Fibroblast of the conjunctiva (primary cell): ENCODE measurements at regions not wholly inside any gene's neighbourhood (a gene's known extent, or its start where the extent isn't known, plus 50 kb on each side); places are given as distances from the start of the nearest gene placed in this dataset.
A peak's percentile ranks its signal among the peaks of the same experiment; 100 is the strongest.
"Not testable (repeated sequence)": the region's sequence is repeated elsewhere in the genome, so short reads cannot be mapped to it uniquely, and the experiment has no call there.

Experiments
- DNase-seq: peaks from one replicate; pipeline ENCODE4 v3.0.0-alpha.2; 2010; ENCODE audit warnings: low read depth

DNA sequence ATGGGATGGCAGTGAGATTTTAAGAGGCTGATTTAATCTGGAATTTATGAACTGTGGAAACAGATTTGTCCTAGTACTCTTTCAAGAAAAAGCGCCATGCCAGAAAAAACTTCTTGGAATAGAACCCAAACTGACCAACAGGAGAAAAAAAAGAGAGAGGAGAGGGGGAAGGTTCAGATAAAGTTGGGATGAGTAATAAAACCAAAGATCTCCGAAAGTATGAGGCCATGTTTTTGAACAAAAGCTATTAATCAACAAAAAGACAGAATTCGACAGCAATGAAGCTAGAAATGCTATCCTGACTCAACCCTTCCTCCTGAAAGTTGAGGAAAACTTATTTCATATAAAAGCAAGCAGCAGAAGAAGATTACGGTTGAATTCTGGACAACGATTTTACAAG, 135.5 kb downstream of the CEMIP2 start:
- no peak for DNase-seq

DNA sequence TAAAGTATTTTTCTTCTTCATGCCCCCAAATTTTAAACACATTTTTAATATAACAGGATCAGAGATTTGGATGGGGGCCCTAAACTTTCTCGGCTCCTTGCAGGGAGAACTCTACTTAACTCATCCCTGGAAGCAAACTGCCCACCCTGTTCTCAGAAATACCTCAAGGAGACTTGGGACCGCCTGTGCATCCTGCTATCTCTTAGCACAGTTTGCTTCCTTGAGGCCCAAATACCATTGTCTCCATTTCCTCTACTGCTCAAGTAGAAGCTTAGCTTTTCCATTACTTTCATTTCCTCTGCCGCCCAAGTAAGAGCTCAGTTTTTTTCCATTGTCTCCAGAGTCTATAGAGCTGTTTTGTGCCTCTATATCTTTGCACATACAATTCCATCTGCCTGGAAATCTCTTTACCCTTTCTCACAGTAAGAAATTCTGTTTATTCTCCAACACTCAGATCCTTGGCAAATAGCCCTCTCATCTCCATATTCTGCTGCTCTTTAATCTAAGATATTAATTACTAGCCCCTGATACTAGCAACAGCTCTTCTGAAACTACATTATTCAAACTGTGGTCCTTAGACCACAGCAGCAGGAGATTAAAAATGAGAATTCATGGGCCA, 137.8 kb downstream of the CEMIP2 start:
- DNase-seq, result no peak

DNA sequence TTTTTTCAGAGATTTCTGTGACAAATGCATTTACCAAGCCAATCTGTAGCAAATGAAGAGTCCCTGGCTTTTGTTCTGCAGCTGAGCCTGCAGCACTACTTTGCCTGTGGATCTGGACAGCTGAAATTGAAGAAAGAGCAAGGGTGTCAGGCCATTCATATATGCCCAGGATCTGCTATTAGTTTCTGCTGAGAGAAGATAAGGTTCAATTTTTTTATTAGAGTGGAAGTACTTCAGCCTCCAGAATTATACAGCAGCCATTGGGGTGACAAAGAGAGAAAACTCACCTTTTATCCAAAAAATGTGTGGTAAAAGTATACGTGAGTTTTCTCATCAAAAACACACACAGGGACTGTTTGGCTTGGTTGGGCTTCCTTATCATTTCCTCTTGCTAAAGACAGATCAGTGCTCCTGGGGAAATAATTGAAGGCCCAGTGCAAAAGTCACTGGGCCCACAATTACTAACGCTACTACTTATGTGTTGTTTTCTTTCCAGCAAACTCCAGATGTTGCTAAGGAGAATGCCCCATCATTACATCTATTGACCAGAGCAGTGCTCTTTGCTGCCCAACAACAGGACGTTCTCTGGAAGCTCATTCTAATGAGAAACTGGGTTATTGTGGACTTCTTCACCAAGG, 138.6 kb downstream of the CEMIP2 start:
- no peak for DNase-seq

DNA sequence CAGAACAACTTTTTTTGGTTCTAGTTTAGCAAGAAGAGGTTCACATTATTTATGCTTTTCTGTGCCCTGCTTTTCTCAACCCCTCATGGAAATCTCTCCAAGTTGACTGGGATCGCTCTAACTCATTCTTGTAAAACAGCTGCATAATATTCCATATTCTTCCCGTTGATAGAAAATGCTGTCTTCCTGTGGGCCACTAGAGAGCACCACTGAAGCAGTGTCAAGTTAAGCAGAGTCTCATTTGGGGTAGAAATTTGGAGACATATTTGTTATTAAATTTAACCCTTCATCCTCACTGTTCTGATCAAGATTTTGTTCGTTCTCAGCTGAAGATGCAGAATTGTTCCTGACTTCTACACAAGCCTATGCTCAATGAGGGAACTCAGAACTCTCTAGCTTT, 140.1 kb downstream of the CEMIP2 start:
- DNase-seq, result no peak

DNA sequence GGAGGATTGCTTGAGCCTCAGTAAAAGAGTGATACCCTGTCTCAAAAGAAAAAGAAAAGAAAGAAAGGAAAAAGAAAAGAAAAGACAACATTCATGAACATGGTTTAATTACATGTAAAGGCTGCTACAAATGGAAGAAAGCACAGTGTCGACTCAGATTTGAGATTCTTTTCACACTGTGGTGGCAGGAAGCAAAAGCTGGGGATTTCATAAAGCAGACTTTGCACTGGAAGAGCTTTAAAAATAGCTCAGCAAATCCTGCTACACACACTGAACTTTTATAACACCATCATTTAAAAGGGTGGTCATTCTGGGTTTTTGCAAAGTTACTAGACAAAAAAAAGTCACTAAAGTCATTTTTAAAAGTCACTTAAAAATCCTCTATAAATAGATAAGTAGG, 140.8 kb downstream of the CEMIP2 start:
- DNase-seq, result no peak

DNA sequence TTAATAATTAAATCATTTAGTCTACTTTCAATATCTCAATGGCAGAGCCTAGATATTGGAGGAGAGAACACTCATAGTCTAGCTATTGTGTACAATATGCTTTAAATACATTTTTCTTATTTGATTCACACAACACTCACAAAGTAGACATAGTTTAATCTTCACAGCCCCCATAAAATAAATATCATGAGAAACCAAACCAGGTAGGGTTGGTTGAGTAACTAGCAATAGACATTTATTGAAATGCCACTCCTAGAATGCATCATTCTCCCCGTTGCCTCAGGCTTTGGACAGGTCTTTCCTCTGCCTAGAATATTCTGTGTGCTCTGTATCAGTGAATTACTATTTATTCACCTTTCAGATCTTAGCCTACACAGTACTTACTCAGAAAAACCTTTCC, 141.9 kb downstream of the CEMIP2 start:
- no peak for DNase-seq

DNA sequence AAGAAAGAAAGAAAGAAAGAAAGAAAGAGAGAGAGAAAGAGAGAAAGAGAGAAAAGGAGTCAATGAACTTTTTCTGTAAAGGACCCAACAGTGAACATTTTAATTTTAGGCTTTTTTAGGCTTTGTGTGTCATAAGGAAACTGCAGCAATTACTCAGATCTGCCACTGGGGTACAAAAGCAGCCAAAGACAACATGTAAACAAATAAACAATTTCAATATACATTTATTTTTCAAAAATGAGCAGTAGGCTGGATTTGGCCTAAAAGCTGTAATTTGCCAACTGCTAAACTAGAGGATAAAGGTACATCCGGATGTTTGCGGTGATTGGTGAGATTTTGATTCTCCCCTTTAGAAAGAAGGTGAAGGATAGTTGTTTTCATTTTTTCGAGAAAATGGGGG, 143.6 kb downstream of the CEMIP2 start:
- no peak for DNase-seq

DNA sequence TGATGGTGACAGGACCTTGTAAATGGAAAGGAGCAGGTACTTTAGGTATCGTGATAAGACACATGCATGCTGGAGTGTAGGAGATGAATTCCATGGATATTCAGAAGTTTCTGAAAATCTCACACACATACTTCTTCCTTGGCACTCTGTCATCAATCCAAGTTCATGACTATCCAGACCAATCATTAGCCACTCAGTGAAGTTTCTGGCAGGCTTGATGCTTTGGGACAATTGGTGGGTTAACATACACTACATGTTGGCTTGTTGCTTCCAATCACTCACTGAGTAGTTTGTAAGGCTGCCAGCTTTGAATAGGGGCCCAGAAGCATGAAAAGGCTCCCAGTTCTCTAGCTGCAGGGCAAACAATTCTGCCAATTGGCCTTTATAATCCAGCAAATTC, 147.6 kb downstream of the CEMIP2 start:
- no peak for DNase-seq

DNA sequence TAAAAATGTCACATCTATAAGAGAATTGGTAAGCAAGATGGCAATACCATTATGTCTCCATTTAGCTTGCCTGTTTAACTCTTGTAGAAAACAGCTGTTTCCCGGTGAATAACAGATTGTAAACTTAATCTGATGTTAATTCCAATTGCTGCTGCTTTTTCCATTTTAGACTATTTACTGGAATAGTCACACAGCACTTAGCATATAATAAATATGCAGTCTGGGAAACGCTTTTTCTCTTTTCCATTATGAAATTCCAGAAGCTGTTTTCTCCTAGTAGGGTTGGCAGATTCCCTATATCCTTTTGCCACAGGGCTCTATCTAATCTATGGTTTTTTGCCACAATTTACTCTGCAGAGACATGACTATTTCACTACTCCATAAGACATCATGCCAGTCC, 148.0 kb downstream of the CEMIP2 start:
- DNase-seq, result no peak

DNA sequence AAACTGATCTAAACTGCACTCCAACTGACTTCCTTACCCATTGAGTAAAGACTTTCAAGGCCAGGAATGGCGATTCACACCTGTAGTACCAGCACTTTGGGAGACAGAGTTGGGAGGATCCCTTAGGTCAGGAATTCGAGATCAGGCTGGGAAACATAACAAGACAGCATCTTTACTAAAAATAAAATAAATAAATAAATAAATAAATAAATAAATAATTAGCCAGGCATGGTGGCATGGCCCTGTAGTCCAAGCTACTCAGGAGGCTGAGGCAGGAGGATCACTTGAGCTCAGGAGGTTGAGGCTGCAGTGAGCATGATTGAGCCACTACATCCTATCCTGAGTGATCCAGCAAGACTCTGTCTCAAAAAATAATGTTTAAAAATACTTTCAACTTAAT, 148.4 kb downstream of the CEMIP2 start:
- DNase-seq, result no peak

DNA sequence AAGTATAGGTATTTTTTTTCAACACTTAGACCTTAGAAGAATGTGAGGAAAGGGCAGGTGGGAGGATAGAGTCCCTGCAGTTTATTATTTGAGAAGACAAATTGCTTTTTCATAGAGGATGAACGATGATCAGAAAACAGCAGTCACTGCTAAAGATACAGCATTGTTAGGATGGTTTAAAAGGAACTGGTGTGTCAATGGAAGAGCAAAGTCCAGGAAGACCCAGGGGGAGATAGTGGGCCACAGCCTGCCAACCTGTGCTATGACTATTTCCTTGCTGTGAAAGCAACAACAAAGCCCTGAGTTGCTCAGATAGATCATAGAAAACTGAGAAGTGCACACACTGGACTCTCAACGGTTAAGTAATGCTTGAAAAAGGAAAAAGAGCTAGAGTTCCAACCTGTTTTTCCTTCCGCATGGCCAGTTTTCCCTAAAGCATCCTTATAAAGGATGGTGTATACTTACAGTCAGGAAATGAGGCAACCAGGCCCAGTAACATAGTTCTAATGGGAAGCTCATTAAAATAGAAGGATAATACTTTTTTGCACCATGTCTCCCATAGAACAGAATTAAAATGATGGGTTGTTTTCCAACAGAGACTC, 153.8 kb downstream of the CEMIP2 start:
- no peak for DNase-seq

DNA sequence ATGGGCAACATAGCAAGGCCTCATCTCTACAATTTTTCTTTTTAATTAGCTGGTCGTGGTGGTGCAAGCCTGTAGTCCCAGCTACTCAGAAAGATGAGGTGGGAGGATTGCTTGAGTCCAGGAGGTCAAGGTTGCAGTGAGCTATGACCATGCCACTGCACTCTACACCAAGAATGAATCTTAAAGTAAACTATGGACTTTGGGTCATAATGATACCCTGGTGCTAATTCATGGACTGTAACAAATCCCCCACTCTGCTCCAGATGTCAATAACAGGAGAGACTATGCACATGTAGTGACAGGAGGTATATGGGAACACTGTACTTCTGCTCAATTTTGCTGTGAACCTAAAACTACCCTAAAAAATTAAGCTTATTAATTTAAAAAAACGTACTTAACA, 155.4 kb downstream of the CEMIP2 start:
- no peak for DNase-seq

DNA sequence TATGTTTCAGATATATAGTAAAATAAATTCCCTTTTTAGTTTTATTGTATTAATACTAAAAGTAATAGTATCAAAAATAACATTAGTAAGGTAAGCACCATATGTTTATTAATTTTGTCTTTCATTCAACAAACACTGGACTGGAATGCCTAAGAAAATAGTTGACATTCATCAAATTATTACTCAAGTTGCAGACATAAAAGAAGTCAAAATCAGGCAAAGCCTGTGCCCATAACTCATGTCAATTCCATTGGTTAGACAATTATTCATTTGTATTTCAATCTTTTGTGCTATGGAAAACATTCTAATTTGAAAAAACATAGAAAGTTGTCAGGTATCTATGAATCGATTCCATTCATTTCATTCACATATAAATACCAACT, 158.9 kb downstream of the CEMIP2 start:
- no peak for DNase-seq

DNA sequence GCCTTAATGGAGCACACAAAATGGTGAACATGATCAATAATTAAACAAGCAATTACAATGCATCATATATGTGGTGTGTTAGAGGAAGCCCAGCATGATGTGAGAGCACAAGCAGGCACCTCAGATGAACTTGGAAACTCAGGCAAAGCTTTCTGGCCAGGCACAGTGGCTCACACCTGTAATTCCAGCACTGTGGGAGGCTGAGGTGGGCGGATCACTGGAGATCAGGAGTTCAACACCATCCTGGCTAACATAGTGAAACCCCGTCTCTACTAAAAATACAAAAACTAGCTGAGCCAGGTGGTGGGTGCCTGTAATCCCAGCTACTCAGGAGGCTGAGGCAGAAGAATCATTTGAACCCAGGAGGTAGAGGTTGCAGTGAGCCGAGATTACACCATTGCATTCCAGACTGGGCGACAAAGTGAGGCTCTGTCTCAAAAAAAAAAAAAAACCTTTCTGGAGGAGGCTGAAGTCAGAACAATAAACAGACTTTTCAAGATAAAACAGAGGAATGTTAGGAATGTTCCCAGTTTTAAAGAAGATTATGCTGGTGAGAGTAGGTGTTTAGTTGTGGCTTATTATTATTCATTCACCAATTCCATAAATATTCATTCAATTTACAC, 159.4 kb downstream of the CEMIP2 start:
- DNase-seq, result no peak

DNA sequence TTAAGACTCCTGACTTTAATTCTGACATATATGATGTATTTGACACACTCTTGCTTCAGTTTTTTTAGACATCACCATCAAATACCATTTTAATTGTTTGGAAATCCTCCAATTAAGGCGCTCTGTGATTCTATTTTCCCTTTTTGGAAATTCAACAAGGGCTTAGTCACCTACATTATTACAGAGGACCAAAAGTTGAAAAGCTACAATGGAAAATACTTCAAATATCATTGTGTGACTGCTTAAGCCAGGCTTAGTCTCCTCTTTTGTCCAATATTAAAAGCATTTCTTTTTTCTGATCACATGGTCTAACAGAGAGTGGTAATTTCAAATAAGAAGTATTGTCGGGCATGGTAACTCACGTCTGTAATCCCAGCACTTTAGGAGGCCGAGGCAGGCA, 160.3 kb downstream of the CEMIP2 start:
- DNase-seq, result no peak

DNA sequence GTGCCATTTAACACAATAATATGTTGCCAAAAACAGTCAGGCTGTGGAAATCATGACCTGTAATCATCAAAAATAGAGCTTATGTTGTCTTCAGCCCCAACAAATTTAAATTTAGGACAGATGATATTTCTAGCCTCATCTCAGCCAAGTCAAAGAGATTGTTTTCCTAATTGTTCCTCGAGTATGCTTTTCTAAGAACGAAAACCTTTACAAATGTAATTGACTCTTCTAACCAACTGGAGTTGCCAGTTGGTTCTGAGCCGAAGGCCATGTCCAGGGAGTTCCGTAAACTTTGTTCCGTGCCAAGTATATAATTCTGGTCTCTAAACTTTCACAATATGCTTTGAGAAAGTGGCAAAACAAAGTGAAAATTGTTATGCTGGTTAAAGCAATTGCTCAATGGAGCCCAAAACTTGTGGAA, 160.8 kb downstream of the CEMIP2 start:
- peak; percentile 55 for DNase-seq

DNA sequence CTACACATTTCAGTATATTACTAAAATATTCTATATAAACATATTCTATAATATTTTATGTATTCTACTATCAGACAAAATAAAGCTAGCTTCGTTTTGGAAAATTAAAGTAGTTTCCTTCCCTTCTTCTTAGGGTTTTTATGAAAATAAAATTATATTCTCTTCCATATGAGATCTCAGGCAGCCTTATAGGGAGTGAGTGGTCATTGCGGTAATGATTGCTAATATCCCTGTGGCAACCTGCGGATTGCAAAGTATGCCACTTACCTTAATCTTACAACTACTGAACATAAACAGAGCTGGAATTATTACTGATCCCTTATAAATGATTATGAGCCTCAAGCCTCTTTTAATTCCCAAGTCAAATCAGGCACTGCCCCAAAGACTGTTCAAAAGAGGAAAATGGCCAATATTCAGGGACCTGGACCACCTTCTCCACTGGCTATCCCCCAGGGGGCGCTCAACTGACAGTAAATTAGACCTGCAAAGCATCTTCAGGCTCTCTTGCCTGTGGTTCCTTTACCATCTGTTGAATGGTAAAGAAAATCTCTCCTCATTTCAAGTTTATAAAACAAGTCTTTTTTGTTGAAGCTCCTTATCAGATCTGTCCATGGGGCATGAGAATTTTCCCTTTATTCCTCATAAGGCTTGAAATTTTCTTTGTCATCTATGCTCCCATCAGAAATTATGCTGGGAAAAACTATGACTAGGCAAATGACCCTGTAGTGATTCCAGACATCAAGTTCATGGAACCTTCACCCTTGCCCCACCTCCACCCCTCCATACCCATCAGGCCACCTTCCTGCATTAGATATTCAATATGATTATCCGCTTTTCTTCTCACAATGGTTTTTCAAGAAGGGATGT, 163.9 kb downstream of the CEMIP2 start:
- DNase-seq, result peak; percentile 60

DNA sequence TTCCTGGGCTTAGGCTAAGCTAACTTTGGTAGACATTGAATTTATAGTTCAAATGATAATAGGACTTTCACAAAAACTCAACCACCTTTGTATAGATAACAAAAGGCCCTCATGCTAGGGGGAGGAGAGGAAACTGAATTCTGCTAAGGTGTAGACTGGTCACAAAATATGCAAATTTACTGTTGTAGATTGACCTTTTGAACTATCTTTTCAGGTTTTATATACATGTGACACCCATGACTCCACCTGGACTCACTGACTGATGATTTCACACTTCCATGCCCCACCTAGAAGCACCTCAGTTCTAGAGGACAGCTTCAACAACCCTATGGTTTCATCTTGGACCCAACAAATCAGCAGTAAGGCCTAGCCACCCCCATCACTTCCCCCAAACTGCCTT, 165.7 kb downstream of the CEMIP2 start:
- DNase-seq, result no peak

DNA sequence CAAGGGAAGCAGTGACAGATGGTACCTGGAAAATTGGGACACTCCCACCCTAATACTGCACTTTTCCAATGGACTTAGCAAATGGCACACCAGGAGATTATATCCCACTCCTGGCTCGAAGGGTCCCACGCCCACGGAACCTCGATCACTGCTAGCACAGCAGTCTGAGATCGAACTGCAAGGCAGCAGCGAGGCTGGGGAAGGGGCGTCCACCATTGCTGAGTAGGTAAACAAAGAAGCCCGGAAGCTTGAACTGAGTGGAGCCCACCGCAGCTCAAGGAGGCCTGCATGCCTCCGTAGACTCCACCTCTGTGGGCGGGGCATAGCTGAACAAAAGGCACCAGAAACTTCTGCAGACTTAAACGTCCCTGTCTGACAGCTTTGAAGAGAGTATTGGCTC, 172.6 kb downstream of the CEMIP2 start:
- not testable (repeated sequence) for DNase-seq

DNA sequence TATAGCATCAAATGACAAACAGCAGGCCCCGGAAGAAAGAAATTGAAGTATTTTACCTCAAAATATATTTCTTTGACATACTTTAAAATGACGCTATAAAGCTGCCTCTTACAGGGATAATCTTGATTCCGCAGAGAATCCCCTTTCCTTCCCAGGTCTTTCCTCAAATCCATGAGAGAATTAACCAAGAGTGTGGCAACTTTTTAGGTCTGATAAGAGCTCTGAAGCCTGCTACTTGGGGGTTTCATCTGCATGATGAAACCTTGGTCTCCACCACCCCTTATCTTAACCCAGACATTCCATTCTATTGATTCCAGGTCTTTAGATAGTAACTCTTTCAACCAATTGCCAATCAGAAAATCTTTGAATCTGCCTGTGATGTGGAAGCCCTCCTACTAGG, 173.8 kb downstream of the CEMIP2 start:
- no peak for DNase-seq

DNA sequence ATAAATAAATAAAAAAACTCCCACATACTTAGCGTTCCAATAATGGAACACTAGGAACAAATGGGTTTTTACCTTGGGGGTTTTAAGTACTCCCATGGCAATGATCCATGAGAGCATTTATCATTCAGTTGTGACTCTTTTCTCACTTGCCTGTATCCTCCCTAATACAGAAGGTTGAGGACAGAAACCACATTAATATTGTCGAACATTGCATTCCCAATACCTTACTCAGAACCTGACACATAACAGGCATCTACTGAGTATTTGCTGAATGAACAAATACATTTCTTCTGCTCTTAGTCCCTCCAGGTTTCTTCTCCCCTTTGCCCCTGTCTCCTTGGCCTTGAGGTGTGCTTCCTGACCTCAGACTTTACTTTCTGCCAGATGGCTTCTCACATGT, 175.9 kb downstream of the CEMIP2 start:
- no peak for DNase-seq

DNA sequence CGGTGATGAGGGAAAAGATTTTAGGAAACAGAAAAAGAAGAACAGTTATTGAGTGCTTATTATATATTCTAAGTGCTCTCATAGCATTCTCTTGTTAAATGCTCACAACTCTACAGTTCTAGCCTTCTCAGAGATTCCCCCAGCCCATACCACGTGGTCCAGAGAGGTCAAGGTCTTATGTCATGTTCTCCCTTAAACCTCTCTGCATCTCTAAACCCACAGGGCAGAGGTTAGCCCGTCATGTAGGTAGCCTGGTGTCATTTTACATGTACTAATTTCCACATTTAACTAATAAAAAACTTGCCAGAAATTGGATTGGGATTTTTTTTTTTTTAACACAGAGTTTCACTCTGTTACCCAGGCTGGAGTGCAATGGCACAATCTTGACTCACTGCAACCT, 178.0 kb downstream of the CEMIP2 start:
- no peak for DNase-seq

DNA sequence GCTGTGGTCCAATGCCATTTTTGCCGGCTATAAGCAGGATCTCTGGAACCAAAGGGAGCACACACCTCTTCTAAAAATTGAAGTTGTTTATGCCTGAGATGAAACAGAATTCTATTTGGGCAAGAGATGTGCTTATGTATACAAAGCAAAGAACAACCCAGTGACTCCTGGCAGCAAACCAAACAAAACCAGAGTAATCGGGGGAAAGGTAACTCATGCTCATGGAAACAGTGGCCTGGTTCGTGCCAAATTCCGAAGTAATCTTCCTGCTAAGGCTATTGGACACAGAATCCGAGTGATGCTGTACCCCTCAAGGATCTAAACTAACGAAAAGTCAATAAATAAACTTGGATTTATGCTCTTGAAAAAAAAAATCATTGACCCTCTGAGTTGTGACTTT, 178.7 kb downstream of the CEMIP2 start:
- DNase-seq, result no peak
